HEK293 (cell line): ENCODE measurements at regions not wholly inside any gene's neighbourhood (a gene's known extent, or its start where the extent isn't known, plus 50 kb on each side); places are given as distances from the start of the nearest gene placed in this dataset.

Experiments
- CTCF ChIP-seq: fragments of 450-650 bp; formaldehyde crosslinking; IDR thresholded peaks from 2 replicates; pipeline ENCODE4 v1.5.1; 2016; ENCODE audit warnings: missing biosample characterization, missing genetic modification characterization
- REST ChIP-seq: fragments of 450-650 bp; formaldehyde crosslinking; IDR thresholded peaks from 2 replicates; pipeline ENCODE4 v1.5.1; 2016; ENCODE audit warnings: missing biosample characterization, missing genetic modification characterization
- TCF7L2 ChIP-seq: IDR thresholded peaks from 2 replicates; pipeline ENCODE4 v1.6.1; 2011; ENCODE audit warnings: low read depth, mild to moderate bottlenecking, inconsistent platforms, low read length, moderate library complexity, borderline replicate concordance
- ZBTB1 ChIP-seq: fragments of 450-650 bp; formaldehyde crosslinking; IDR thresholded peaks from 2 replicates; pipeline ENCODE4 v1.5.1; 2016; ENCODE audit warnings: missing biosample characterization, missing genetic modification characterization
- ZBTB10 ChIP-seq: fragments of 450-650 bp; formaldehyde crosslinking; IDR thresholded peaks from 2 replicates; pipeline ENCODE4 v1.5.1; 2016; ENCODE audit warnings: missing biosample characterization, missing genetic modification characterization
- ZFHX2 ChIP-seq: fragments of 450-650 bp; formaldehyde crosslinking; conservative IDR thresholded peaks from 2 replicates; pipeline ENCODE4 v1.5.1; 2016; ENCODE audit warnings: missing biosample characterization, missing genetic modification characterization
- ZNF157 ChIP-seq: fragments of 450-650 bp; formaldehyde crosslinking; IDR thresholded peaks from 2 replicates; pipeline ENCODE4 v1.5.1; 2016; ENCODE audit warnings: missing biosample characterization, missing genetic modification characterization
- ZNF202 ChIP-seq: fragments of 450-650 bp; formaldehyde crosslinking; IDR thresholded peaks from 2 replicates; pipeline ENCODE4 v1.5.1; 2016; ENCODE audit warnings: missing biosample characterization, missing genetic modification characterization, borderline replicate concordance
- ZNF239 ChIP-seq: fragments of 450-650 bp; formaldehyde crosslinking; IDR thresholded peaks from 2 replicates; pipeline ENCODE4 v1.5.1; 2016; ENCODE audit warnings: missing biosample characterization, missing genetic modification characterization
- ZNF350 ChIP-seq: fragments of 450-650 bp; formaldehyde crosslinking; IDR thresholded peaks from 2 replicates; pipeline ENCODE4 v1.5.0; 2017; ENCODE audit warnings: missing biosample characterization, mild to moderate bottlenecking, missing genetic modification characterization
- ZNF677 ChIP-seq: fragments of 450-650 bp; IDR thresholded peaks from 2 replicates; pipeline ENCODE4 v1.5.0; 2018; ENCODE audit warnings: missing biosample characterization, mild to moderate bottlenecking, missing genetic modification characterization, moderate library complexity
- TF ChIP-seq, protein P1 (sequence below): sonication (generic); formaldehyde crosslinking; IDR thresholded peaks from 2 replicates; pipeline ENCODE4 v1.8.1; 2022; ENCODE audit warnings: mild to moderate bottlenecking, moderate library complexity, missing genetic modification reagents
- TF ChIP-seq, protein P2 (sequence below): fragments of 450-650 bp; formaldehyde crosslinking; IDR thresholded peaks from 2 replicates; pipeline ENCODE4 v1.5.1; 2016; ENCODE audit warnings: missing biosample characterization, missing genetic modification characterization
- TF ChIP-seq, protein P3 (sequence below): fragments of 450-650 bp; formaldehyde crosslinking; conservative IDR thresholded peaks from 2 replicates; pipeline ENCODE4 v1.5.1; 2016; ENCODE audit warnings: low read depth, missing biosample characterization, missing genetic modification characterization

GRCh38 chr15:81498294-81498693, 124.3 kb upstream of the TMC3 start:
- no peak for TF ChIP-seq REST (tag by site-specific recombination)
- TF ChIP-seq CTCF (tag by site-specific recombination): no peak
- TF ChIP-seq, protein P1, sequence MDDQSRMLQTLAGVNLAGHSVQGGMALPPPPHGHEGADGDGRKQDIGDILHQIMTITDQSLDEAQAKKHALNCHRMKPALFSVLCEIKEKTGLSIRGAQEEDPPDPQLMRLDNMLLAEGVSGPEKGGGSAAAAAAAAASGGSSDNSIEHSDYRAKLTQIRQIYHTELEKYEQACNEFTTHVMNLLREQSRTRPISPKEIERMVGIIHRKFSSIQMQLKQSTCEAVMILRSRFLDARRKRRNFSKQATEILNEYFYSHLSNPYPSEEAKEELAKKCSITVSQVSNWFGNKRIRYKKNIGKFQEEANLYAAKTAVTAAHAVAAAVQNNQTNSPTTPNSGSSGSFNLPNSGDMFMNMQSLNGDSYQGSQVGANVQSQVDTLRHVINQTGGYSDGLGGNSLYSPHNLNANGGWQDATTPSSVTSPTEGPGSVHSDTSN: no peak
- TF ChIP-seq, protein P2, sequence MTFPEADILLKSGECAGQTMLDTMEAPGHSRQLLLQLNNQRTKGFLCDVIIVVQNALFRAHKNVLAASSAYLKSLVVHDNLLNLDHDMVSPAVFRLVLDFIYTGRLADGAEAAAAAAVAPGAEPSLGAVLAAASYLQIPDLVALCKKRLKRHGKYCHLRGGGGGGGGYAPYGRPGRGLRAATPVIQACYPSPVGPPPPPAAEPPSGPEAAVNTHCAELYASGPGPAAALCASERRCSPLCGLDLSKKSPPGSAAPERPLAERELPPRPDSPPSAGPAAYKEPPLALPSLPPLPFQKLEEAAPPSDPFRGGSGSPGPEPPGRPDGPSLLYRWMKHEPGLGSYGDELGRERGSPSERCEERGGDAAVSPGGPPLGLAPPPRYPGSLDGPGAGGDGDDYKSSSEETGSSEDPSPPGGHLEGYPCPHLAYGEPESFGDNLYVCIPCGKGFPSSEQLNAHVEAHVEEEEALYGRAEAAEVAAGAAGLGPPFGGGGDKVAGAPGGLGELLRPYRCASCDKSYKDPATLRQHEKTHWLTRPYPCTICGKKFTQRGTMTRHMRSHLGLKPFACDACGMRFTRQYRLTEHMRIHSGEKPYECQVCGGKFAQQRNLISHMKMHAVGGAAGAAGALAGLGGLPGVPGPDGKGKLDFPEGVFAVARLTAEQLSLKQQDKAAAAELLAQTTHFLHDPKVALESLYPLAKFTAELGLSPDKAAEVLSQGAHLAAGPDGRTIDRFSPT (tag by site-specific recombination): no peak
- TF ChIP-seq ZNF350: no peak
- TF ChIP-seq, protein P3, sequence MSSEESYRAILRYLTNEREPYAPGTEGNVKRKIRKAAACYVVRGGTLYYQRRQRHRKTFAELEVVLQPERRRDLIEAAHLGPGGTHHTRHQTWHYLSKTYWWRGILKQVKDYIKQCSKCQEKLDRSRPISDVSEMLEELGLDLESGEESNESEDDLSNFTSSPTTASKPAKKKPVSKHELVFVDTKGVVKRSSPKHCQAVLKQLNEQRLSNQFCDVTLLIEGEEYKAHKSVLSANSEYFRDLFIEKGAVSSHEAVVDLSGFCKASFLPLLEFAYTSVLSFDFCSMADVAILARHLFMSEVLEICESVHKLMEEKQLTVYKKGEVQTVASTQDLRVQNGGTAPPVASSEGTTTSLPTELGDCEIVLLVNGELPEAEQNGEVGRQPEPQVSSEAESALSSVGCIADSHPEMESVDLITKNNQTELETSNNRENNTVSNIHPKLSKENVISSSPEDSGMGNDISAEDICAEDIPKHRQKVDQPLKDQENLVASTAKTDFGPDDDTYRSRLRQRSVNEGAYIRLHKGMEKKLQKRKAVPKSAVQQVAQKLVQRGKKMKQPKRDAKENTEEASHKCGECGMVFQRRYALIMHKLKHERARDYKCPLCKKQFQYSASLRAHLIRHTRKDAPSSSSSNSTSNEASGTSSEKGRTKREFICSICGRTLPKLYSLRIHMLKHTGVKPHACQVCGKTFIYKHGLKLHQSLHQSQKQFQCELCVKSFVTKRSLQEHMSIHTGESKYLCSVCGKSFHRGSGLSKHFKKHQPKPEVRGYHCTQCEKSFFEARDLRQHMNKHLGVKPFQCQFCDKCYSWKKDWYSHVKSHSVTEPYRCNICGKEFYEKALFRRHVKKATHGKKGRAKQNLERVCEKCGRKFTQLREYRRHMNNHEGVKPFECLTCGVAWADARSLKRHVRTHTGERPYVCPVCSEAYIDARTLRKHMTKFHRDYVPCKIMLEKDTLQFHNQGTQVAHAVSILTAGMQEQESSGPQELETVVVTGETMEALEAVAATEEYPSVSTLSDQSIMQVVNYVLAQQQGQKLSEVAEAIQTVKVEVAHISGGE: no peak
- no peak for TF ChIP-seq ZNF239 (tag by site-specific recombination)
- no peak for TF ChIP-seq ZFHX2 (tag by site-specific recombination)
- TF ChIP-seq ZBTB1 (tag by site-specific recombination): no peak
- TF ChIP-seq ZNF202 (tag by site-specific recombination): no peak
- TF ChIP-seq ZNF157 (tag by site-specific recombination): no peak
- TF ChIP-seq ZBTB10 (tag by site-specific recombination): no peak
- no peak for TF ChIP-seq TCF7L2
- TF ChIP-seq ZNF677: no peak
